ENCODE measurements at regions not wholly inside any gene's neighbourhood (a gene's known extent, or its start where the extent isn't known, plus 50 kb on each side); places are given as distances from the start of the nearest gene placed in this dataset.
"Not testable (repeated sequence)": the region's sequence is repeated elsewhere in the genome, so short reads cannot be mapped to it uniquely, and the experiment has no call there.

DNA sequence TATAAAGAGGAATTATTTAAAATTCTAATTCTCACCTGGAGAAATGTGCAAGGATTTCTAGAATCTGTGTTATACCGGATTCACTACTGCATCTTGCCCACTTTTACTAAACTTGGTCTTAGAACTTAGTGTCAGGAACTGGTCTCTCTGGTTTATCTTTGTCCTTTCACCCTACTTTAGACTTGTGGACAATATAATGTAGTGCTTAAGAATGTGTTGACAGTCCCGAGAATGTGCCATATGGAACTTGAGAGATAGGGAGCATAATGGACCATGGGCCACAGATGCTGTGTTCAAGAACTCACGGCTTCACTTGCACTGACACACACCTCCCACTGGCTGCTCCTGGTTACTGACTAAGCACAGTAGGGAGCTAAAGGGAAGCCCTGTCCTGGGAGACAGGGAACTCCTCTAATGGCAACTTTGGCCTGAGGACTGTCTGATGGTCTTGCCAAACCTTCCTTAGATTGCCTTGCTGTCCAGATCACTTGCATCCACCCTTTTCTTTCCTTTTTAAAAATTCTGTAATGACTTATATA lies 476.0 kb upstream of the CHD1 start:
- H3K4me1 Mint-ChIP-seq, H3K27me3 Mint-ChIP-seq, H3K9me3 Mint-ChIP-seq, H3K27ac Mint-ChIP-seq, H3K4me3 Mint-ChIP-seq, H3K36me3 Mint-ChIP-seq: not testable (repeated sequence)

DNA sequence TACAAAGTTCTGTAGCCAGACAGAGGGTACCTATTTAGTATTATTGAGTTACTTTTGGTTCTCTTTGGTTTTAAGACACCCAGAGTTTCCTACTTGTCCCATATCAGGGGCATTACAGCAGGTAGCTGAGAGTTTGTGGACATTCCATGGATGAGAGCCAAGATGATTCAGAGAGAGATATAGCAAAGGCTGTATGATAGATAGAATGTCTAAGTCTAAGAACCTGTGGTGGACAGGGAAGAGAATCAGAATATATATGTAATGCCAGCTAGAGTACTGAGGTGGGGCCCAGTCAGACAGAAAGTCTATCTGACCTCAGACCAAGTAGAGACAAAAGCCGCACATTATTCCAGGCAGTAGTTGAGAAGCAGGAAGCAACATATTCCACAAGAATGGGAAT lies 471.8 kb upstream of the CHD1 start:
- H3K9me3 Mint-ChIP-seq, H3K27me3 Mint-ChIP-seq, H3K36me3 Mint-ChIP-seq, H3K4me1 Mint-ChIP-seq, H3K27ac Mint-ChIP-seq, H3K4me3 Mint-ChIP-seq: not testable (repeated sequence)

DNA sequence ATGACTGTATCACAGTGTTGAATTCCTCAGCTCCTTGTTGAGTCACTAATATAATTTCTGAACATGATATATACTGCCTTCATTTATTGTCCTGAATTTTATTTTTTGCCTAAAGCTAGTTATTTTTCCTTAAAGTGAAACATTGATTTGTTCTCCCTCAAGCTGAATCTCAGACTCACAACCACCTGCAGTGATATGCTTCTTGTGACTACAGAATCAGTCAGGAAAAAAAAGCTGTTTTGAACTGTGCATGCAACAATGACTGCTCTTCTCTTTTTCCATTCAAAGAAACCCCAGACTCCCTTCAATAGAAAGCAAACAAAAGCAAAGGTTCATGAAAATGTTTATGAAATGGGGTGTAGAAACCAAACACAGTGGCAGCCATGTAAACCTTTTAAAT lies 470.2 kb upstream of the CHD1 start:
- no peak overlapping the region for H3K27ac Mint-ChIP-seq
- H3K9me3 Mint-ChIP-seq, result peaks cover 10% of the 10 kb centered on the region
- H3K36me3 Mint-ChIP-seq, result no peaks in the 10 kb centered on the region
- H3K4me1 Mint-ChIP-seq, result no peaks in the 10 kb centered on the region
- H3K4me3 Mint-ChIP-seq, result no peak overlapping the region
- H3K27me3 Mint-ChIP-seq, result no peaks in the 10 kb centered on the region

DNA sequence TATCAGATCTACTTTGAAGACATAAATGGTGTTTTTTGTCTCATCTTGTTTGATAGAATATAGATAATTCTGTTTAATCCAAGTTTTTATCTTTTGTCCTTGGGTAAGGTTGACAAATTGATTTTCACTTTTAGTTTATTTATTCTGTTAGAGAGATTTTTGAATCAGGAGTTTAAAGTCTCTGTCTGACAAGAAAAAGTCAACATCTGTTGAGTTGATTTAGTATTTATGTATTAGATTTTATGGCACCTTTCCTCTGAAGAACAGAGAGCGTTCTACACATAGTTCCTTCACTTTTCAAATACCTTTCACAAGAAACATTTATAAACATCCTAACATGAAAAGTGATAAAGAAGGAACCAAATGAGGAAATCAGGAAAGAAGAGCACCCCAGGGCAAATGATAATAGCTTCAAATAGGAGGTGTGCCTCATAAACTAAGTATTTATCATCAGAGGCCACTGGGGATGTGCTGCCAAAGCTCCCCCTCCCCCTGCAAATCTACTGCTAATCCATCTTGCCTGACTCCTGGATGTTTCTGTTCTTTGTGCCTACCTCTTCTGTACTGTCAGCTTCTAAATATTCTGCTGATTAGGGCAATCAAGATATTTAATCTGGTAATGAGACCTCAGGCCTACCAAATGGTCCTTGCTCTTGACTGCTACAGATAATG lies 457.7 kb upstream of the CHD1 start:
- Mint-ChIP-seq H3K27me3 (no peaks in the 10 kb centered on the region), H3K4me1 (no peaks in the 10 kb centered on the region), H3K36me3 (no peaks in the 10 kb centered on the region), H3K4me3 (no peak overlapping the region), H3K9me3 (peaks cover 4% of the 10 kb centered on the region), H3K27ac (no peak overlapping the region)

DNA sequence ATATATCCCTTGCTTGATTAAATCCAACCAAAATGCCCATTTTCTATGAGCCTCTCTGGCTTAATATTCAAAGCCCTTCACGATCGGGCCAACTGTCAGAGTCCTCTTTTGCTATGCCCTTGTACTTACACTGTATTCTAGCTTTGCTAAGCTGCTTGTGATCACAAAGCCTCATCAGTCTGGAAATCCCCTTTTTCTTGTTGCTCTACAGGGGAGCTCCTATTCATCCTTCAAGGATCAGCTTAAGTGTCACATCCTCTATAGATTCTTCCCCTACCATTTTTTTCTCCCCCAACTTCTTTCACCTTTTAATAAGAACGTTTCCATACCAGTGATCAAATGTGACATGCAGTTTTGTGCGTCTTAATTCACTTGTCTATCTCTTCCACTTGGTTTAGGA lies 450.4 kb upstream of the CHD1 start:
- Mint-ChIP-seq H3K36me3 (no peaks in the 10 kb centered on the region), H3K4me3 (no peak overlapping the region), H3K27me3 (no peaks in the 10 kb centered on the region), H3K4me1 (no peaks in the 10 kb centered on the region), H3K9me3 (peaks cover 4% of the 10 kb centered on the region), H3K27ac (no peak overlapping the region)

DNA sequence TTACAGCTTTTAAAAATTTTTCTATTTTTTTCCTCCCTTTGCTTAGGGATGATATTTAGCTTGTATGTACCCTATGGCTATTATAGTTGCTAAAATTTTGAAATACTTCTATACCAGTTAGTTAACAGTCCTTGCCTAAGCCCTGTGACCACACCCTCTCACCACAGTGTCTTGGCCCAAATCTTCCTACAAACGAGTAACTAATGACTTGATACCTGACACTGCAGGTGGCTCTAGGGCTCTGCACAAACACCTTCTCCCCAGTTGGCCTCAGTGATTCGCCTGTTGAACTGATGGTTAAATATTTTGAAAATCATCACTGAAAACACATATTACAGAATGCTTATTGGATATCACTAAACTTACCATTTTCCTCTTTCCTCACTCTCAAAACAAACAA lies 449.6 kb upstream of the CHD1 start:
- H3K9me3 Mint-ChIP-seq, result no peaks in the 10 kb centered on the region
- H3K4me3 Mint-ChIP-seq, result no peak overlapping the region
- H3K4me1 Mint-ChIP-seq, result no peaks in the 10 kb centered on the region
- no peaks in the 10 kb centered on the region for H3K36me3 Mint-ChIP-seq
- no peaks in the 10 kb centered on the region for H3K27me3 Mint-ChIP-seq
- H3K27ac Mint-ChIP-seq, result no peak overlapping the region

DNA sequence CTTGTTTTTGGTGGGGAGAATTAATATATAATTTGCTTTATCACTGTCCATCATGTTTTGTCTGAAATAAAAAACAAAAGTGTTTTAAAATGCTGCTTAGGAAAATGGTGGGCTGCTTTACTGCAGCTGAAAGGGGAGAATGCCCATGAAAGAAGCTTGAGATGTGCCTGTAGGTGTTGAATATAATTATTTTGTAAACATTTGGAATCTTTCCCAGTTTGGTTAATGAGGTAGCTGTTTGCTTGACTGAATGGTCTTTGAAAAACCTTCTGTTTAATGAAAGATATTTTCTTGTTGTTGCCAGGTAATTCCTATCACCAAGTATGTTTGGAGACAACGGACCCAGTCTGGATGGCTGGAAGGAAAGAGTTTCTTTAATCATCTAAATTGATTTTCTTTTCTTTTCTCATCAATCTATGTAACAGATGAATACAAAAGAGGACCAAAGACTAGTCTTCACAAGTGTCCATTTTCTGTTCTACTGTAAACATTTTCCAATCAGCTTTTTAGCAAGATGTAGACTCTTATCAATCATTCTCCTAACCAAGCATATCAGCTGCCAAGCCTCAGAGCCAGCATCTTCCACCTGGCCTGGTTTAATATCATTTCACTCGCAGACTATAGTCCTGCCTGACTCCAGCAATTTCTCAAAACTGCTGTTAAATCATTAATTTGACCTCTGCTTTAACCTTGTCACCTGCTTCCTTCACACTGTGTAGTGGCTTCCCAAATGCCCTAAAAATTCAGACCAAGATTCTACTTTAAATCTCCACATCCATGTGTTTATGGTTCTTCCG lies 441.2 kb upstream of the CHD1 start:
- H3K9me3 Mint-ChIP-seq, result peaks cover 10% of the 10 kb centered on the region
- no peak overlapping the region for H3K4me3 Mint-ChIP-seq
- no peak overlapping the region for H3K27ac Mint-ChIP-seq
- H3K36me3 Mint-ChIP-seq, result no peaks in the 10 kb centered on the region
- no peaks in the 10 kb centered on the region for H3K4me1 Mint-ChIP-seq
- no peaks in the 10 kb centered on the region for H3K27me3 Mint-ChIP-seq

DNA sequence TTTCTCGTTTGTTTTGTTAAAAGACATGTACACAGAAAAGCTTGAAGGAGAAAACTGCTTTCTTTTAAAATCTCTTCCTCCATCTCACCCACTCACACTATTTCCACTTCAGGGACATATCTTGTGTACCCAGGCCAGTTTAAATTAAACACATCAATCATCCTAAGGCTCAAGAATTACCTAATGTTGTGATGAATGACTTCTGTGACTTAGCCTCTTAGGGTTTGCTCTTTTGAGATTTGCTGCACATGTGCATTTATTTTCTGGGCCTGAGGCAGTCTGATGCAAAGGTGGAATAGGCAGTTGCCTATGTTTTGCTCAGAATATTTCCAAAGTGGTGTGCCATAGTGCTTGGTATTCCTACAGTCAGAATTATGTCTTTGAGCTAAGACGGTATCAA lies 439.9 kb upstream of the CHD1 start:
- H3K4me1 Mint-ChIP-seq, result no peaks in the 10 kb centered on the region
- H3K36me3 Mint-ChIP-seq, result no peaks in the 10 kb centered on the region
- no peak overlapping the region for H3K27ac Mint-ChIP-seq
- no peak overlapping the region for H3K4me3 Mint-ChIP-seq
- H3K27me3 Mint-ChIP-seq, result no peaks in the 10 kb centered on the region
- H3K9me3 Mint-ChIP-seq, result peaks cover 10% of the 10 kb centered on the region

DNA sequence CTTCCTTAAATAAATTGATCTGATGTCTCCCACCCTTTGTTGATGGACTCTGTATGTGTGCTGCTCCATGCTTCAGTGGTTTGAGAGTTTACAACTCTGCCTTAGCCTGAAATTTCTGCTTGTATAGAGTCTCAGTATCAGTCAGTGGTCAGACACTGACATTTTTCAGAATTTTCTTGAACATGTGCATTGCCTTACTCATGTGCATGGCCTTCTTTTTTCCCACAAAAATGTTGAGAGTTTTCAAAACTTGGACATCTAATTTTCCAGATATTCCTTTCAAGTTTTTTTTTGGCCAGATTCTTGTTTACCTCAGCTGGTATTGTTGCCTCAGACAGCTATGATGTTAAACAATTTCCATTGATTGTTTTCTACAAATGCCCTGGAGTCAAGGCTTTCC lies 427.1 kb upstream of the CHD1 start:
- Mint-ChIP-seq H3K9me3 (no peaks in the 10 kb centered on the region), H3K27ac (no peak overlapping the region), H3K27me3 (no peaks in the 10 kb centered on the region), H3K36me3 (no peaks in the 10 kb centered on the region), H3K4me3 (no peak overlapping the region), H3K4me1 (no peaks in the 10 kb centered on the region)

DNA sequence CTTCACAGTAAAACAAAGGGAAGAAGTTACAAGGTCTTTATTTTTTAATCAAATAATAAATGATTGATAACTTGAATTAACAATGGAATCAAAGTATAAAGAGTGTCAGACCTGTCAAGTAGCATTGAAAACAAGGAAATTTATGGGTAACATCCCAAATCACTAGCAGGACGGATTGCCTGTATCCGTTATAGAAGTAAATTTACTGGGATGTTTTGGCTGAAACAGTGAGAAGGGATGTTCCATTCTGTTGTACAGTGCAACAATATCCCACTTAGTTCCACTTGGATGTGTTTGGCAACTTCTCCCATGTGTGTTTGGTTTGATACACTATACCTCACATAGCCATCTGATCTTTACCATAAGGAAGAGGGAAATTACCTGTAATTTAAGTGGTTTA lies 421.0 kb upstream of the CHD1 start:
- H3K4me3 Mint-ChIP-seq, result no peak overlapping the region
- H3K36me3 Mint-ChIP-seq, result no peaks in the 10 kb centered on the region
- no peaks in the 10 kb centered on the region for H3K9me3 Mint-ChIP-seq

DNA sequence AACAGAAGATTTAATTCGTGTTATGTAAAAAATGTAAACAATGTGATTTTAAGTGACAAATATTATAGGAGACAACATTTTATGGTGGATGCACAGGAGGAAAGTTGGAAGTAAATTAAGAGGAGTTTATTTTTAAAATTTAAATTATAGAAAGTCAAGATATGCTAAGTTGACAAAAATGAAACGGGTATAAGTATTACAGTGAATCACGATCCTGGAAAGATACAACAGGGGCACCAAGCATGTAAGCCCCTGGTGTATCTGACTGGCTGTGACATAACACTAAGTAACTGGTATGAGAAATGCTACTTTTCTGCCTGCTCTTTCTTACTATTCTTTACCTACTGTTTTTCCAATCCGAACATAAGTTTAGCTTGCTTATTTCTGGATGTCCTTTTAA lies 419.8 kb upstream of the CHD1 start:
- H3K27me3 Mint-ChIP-seq, result no peaks in the 10 kb centered on the region
- H3K4me3 Mint-ChIP-seq, result no peak overlapping the region
- no peaks in the 10 kb centered on the region for H3K36me3 Mint-ChIP-seq
- no peaks in the 10 kb centered on the region for H3K4me1 Mint-ChIP-seq
- H3K27ac Mint-ChIP-seq, result no peak overlapping the region
- H3K9me3 Mint-ChIP-seq, result no peaks in the 10 kb centered on the region

More for the DNA sequence above, 421.0 kb upstream of the CHD1 start:
- H3K4me1 Mint-ChIP-seq, result no peaks in the 10 kb centered on the region
- no peak overlapping the region for H3K27ac Mint-ChIP-seq
- H3K27me3 Mint-ChIP-seq, result no peaks in the 10 kb centered on the region

DNA sequence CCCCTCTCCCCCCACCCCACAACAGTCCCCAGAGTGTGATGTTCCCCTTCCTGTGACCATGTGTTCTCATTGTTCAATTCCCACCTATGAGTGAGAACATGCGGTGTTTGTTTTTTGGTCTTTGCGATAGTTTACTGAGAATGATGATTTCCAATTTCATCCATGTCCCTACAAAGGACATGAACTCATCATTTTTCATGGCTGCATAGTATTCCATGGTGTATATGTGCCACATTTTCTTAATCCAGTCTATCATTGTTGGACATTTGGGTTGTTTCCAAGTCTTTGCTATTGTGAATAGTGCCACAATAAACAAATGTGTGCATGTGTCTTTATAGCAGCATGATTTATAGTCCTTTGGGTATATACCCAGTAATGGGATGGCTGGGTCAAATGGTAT lies 411.0 kb upstream of the CHD1 start:
- not testable (repeated sequence) for H3K27ac Mint-ChIP-seq, H3K9me3 Mint-ChIP-seq, H3K4me1 Mint-ChIP-seq, H3K36me3 Mint-ChIP-seq, H3K4me3 Mint-ChIP-seq, H3K27me3 Mint-ChIP-seq

DNA sequence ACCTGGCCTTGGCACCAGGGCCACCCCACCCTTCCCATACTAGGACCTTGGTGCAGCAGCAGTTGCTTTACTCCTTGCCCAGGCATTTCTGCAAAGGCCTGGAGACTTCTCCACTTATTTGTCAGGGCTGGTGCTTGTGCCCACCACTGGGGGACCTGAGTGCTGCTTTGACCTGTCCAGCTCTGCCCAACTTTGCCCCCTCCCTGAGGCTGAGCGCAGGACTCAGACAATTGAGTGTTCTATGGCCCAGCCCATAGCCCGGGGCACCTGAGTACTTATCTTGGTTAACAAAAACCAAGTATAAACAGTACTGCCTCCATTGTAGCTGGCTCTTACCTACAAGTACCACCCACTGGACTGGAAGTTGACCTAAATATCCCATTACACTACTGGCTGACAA lies 406.1 kb upstream of the CHD1 start:
- Mint-ChIP-seq H3K4me3 (no peak overlapping the region), H3K36me3 (no peaks in the 10 kb centered on the region), H3K4me1 (no peaks in the 10 kb centered on the region), H3K27me3 (no peaks in the 10 kb centered on the region), H3K27ac (no peak overlapping the region), H3K9me3 (peaks cover 10% of the 10 kb centered on the region)

DNA sequence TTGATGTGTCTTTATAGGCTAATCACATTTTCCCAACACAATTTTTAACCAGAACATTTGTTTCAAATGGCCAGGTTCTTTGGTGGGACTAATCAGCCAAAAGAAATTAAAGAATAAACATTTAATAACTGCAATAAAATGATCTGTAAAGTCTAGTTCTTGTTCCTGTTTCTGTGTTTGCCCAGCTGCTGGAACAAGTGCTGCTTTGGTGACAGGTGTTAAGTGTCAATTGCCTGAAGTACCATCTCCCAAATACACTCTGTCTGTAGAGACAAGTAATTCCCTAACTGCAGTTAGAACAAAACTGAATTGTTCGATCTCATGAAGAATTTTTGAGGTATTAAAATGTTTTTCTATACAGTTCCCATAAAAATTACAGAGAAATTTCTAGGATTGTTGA lies 402.3 kb upstream of the CHD1 start:
- peaks cover 10% of the 10 kb centered on the region for H3K9me3 Mint-ChIP-seq
- no peaks in the 10 kb centered on the region for H3K4me1 Mint-ChIP-seq
- no peaks in the 10 kb centered on the region for H3K36me3 Mint-ChIP-seq
- no peaks in the 10 kb centered on the region for H3K27me3 Mint-ChIP-seq
- H3K27ac Mint-ChIP-seq, result no peak overlapping the region
- no peak overlapping the region for H3K4me3 Mint-ChIP-seq

DNA sequence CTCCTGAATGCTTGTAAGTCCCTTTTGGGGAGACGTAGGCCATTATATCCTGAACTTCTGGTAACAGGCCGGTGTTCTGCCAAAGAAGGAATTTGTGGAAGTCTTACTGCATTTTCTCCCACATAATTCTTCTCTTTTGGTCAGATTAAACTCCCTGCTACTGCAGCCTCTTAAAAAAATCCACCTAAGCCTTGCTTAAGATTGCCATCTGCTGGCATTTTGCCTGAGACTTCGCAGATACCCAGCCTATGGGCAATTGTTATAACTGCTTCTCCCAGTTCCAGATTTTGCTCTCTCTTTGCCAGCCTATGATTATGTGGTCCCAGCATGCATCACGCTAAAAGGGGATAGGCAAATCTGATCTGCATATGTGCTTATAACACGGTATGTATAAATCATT lies 391.6 kb upstream of the CHD1 start:
- Mint-ChIP-seq H3K27me3 (no peaks in the 10 kb centered on the region), H3K27ac (no peak overlapping the region), H3K9me3 (no peaks in the 10 kb centered on the region), H3K36me3 (no peaks in the 10 kb centered on the region), H3K4me1 (no peaks in the 10 kb centered on the region), H3K4me3 (no peak overlapping the region)

DNA sequence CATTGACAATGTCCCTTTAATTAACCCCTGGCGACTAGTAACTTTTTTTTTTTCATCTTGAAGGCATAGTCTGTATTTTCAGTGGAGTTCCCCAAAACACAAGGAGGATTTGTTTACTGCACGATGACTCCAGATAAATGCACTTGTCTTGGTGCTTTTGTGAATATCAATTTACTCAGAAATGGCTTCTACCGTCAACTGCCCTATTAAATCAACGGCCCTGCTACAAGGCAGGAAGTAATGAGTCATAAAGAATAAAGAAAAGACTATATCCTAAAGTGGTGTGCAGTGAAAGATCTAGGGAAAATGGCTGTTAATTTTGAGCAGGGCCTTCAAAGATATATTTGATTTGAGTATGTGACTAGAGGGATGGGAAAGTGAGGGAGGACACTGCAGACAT lies 388.3 kb upstream of the CHD1 start:
- no peak overlapping the region for H3K27ac Mint-ChIP-seq
- no peaks in the 10 kb centered on the region for H3K36me3 Mint-ChIP-seq
- H3K4me3 Mint-ChIP-seq, result no peak overlapping the region
- no peaks in the 10 kb centered on the region for H3K4me1 Mint-ChIP-seq
- peaks cover 4% of the 10 kb centered on the region for H3K9me3 Mint-ChIP-seq
- no peaks in the 10 kb centered on the region for H3K27me3 Mint-ChIP-seq

DNA sequence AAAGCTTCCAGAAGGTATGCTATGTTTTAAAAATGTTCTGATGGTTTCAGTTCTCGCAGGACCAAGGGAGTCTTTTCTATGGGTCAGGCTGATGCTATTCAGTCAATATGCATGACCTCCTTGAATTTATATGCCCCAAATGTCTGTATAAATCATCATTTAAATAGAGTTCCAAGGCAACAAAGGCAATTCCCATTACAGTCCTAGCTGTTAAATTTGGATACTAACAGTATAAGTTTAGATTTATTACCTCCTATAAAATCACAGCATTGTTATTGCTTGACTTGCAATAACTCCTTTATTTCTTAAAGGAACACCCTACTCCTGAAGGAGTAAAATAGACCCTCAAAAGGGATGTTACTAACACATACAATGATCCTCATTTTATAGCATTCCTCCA lies 387.7 kb upstream of the CHD1 start:
- Mint-ChIP-seq H3K27ac (no peak overlapping the region), H3K4me1 (no peaks in the 10 kb centered on the region), H3K9me3 (peaks cover 4% of the 10 kb centered on the region), H3K36me3 (no peaks in the 10 kb centered on the region), H3K4me3 (no peak overlapping the region), H3K27me3 (no peaks in the 10 kb centered on the region)

Measured in activated naive CD4-positive, alpha-beta T cell treated with anti-CD3 and anti-CD28 coated beads, Interleukin-2, amount 50 U/mL, for 24 hours (primary cell).